GM18873 (cell line): ENCODE measurements at regions not wholly inside any gene's neighbourhood (a gene's known extent, or its start where the extent isn't known, plus 50 kb on each side); places are given as distances from the start of the nearest gene placed in this dataset.

Experiments
- ATAC-seq: cut with Tn5 transposase; IDR thresholded peaks from one replicate; pipeline ENCODE4 v1.9.1; 2021; ENCODE audit warnings: mild to moderate bottlenecking, moderate library complexity, moderate number of reproducible peaks; ENCODE audit not compliant: unreplicated experiment, low FRiP score

DNA sequence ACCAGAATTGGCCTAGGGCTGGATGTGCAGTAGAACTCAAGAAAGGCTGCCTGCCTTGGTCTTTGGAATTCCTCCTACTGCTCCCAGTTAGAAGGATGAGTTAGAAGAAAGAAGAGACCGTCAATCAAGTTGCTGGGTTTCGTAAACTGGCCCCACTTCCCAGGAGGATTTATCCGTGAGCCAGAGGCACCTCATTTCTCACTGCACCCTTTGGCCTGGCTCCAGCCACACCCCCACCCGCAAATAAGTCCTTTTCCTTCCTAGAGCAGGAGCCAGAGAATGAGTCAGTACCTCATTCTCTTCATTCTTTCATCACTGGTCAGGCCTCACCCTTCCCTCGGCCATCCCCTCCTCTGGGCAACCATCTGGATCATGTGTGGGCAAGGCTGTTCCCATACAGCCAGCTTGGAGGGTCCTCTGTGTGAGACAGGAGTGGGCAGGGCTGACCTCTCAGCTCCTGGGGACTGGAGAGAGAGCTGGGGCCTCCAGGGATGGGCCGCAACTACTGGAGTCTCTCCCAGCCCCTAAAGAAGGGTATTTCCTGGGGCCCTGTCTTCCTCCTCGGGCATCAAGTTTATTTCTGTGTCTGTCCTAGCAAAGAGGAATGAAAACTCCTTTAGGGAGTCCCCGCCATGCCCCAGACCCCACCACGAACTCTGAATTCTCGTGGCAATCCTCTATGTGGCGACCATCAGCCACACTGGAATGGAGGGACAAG lies 87.2 kb upstream of the DUSP5 start:
- ATAC-seq, result no peak

DNA sequence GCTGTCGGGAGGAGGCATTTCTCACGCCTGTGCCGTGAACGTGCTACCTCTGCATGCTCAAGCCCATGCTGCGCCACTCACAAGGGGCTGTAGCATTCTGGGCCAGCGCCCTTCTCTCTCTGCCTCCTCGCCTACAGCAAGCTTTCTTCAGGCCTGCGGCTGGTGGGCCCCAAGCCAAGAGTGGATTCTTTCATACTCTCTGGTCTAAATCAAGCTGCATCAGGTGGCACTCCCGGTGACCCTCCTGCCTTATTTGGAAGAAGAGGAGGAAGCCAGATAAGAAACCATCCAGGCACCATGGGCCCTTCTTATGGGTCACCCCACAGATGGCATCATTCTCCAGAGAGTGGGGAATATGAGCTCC lies 86.7 kb upstream of the DUSP5 start:
- no peak for ATAC-seq

DNA sequence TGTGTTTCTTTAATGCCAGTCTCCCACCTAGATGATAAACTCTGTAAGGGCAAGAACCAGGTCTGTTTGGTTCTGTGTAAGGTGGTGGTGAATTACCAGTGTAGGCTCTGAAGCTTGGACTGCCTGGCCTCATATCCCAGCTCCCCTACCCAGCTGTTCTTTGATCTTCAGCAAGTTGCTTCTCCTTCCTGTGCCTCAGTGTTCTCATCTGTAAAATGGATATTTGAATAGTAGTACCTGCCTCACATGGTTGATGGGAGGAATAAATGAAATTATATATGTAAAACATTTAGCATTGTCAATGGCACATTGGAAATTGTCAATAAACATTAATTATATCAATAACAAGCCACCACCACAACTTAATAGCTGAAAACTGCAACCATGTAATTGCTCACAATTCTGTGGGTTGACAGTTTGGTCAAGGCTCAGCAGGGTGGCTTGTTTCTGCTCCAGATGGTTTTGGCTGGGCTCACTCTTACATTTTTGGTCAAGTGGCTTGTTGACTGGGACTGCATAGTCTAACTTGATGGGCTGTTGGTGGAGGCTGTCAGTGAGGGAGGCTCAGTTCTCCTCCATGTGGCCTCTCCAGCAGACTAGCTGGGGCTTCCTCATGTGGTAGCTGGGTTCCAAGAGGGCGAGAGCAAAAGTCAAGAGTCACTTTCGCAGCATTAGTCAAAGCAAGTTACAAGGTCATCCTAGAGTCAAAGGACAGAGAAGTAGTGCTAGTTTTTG lies 84.5 kb upstream of the DUSP5 start:
- no peak for ATAC-seq

DNA sequence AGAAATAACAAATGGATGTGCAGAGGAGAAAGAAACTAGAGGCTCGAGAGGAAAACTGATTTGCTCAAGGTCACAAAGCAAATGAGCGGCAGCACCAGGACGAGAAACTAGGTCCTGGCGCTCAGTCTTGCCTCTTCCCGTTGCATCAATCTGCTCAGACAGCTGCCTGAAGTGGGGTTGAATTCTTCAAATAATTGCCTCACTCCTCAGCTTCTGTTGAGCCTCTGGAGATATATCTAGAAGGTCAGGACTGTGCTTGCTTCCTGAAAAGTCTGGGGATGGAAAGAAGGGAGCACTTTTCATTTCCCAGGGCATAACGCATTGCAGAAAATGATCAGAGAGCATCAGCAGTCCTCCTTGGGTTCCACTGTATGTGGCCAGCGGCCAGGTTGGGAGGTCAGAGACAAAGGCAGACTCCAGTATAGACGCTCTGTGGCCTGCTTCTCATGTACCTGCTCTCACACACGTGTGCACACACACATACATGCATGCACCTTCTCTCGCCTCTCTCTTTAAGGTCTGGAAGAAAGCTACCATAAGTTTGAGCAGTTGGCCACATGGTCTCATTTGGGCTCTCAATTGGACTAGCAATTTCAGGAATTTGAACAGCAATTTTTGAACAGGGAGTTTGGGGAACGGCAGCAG lies 83.7 kb upstream of the DUSP5 start:
- peak; percentile 19 for ATAC-seq

GRCh38 chr10:110414548-110415309 lies 83.0 kb upstream of the DUSP5 start:
- ATAC-seq, result peak; percentile 84

GRCh38 chr10:110415809-110416208 lies 81.9 kb upstream of the DUSP5 start:
- ATAC-seq, result no peak

DNA sequence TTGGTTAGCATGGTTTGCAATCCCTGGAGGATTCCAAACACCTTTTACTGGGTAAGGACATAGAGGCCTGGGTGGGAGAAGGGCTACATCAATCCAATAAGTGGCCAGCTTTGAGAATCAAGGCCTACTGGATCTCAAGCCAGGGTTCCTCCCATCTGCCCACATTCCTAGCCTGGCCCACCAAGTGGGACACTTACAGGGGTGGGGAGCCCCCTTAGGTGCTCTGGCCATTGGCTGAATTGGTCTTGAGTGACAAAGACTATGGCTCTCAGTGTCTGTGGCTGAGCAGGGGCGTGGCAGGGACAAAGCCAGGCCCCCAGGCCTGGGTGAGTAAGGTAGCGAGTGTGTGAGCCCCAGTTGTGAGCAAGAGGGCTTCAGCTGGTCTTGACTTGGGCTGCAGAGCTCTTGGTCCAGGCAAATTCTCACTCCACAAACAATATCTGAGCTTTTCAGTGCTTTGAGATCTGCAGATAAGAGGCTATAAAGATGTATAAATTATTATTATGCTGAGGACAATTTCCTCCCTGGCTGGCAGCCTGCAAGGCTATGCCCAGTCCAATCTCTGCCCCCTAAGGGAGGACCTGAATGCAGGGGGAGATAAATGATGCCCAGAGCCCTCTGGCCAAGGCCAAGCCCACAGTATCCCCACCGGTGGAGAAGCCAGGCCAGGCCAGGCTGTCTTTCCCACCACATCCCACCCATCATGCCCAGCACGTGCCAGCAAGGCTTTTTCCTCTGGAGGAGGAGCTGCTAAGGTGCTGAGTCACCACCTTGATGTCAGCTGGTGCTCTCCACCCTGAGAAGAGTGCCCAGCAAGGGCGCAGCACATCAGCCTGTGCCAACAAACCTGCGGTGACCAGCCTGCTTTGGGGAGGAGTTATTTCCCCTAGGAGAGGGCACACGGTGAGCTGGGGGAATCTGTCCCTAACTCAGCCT lies 80.7 kb upstream of the DUSP5 start:
- no peak for ATAC-seq

- no peak for ATAC-seq
Observed at GRCh38 chr10:110418218-110418617, 79.5 kb upstream of the DUSP5 start.

GRCh38 chr10:110419265-110419664 lies 78.4 kb upstream of the DUSP5 start:
- no peak for ATAC-seq

GRCh38 chr10:110420401-110421193 lies 77.1 kb upstream of the DUSP5 start:
- no peak for ATAC-seq

DNA sequence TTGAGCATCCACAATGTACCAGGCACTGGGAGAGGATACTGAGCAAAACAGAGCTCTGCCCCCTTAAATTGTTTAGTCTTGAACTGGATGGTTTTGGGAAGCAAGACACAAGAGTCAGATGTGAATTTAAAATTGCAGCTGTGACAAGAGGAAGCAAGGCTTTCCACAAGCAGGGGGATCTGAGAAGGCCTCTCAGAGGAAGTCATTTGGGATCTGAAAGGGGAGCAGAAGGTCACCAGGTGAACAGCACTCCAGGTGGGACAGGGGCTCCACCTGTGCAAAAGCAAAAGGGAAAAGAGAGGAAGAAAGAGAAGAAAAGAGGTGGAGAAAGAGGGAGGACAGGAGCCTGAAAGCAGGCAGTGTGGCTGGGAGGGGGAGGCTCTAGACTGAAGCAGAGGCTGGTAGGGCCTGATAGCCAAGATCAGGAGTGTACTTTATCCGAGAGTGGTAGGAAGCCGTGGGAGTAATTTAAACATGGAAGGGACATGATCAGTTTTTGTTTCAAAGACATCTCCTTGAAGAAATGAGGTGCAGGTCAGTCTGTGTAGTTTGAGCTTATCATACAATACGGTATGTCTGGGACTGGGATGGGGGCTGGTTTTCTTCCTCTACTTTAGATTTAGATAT lies 76.1 kb upstream of the DUSP5 start:
- no peak for ATAC-seq

DNA sequence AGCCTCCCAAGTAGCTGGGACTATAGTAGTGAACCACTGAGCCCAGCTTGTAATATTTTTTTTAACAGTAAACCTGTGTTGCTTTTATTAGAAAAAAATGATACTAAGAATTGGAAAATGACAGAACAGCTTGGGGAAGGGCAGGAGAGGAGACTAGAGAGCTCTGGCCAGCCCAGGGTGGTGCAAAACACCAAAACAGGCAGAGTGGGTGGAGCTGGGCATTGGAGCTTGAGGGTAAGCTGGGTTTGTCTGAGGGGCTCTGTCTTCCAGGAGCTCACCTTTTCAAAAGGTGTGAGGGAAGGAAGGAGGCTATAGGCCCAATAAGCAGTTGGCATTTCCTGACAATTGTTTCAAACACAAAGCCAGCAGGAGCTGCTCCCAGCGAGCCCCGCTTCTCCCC lies 75.2 kb upstream of the DUSP5 start:
- no peak for ATAC-seq

GRCh38 chr10:110423650-110424049 lies 74.1 kb upstream of the DUSP5 start:
- no peak for ATAC-seq

- peak; percentile 80 for ATAC-seq
Observed at GRCh38 chr10:110425684-110426293, 71.9 kb upstream of the DUSP5 start.

- no peak for ATAC-seq
Observed at GRCh38 chr10:110426294-110427181, 71.2 kb upstream of the DUSP5 start.

DNA sequence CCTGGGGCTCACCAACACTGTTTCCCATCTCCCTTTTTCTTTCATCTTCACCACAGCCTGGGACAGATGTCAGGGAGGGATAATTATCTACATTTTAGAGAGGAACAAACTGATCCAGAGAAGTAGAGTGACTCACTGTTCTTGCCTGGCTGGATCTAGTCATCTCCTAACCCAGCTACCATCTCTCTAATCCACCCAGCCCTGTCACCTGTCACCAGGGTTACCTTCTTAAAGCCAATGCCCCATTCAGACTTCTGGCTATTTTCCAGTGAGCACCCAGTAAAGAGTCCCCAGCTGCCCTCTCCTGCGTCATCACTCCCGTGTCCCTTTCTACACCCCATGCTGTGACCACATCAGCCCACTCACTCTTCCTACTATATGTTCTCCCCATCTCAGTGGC lies 68.4 kb upstream of the DUSP5 start:
- ATAC-seq, result no peak
